GM21619 (cell line): ENCODE measurements at regions not wholly inside any gene's neighbourhood (a gene's known extent, or its start where the extent isn't known, plus 50 kb on each side); places are given as distances from the start of the nearest gene placed in this dataset.

Source experiments
- ATAC-seq: cut with Tn5 transposase; IDR thresholded peaks from one replicate; pipeline ENCODE4 v1.9.1; 2021; ENCODE audit not compliant: unreplicated experiment

DNA sequence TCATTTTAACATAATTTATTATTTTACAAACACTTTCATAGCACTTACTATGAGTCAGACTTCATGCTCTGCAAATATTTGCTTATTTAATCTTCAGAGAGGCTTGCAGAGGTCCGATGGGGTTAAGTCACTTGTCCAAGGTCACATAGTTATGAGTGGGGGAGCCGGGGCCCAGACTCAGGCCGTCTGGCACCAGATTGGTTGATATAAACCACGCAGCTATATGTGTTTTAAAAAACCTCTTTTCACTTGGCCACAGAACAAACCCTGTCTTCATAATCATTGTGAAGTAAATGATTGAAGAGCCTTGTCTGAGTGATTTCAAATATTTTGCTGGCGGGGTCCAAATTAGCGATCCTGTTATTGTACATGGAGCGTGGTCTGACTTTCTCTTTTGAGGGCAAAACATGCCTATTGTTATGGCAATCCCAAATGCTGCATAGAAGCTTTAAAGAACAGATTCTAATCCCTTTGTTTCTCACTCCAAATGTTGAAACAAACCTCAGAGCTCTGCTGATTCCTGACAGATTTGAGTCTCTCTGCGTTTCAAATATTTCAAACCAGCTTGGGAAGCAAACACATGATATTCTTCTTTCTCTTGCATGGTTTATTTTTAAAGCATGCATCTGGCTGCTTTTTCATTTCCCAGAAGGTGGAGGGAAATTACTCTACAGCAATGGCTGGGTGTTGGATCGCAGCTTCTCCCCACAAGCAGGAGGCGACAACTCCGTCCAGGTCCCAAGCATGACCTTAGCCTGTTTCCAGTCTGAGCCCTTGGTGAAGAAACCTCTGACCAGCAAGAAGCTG is 142.4 kb downstream of the DDX1 start:
- ATAC-seq = no peak

GRCh38 chr2:15734674-15735483 is 143.2 kb downstream of the DDX1 start:
- no peak for ATAC-seq

- ATAC-seq = no peak
Measured at GRCh38 chr2:15735484-15736326, 144.0 kb downstream of the DDX1 start.

DNA sequence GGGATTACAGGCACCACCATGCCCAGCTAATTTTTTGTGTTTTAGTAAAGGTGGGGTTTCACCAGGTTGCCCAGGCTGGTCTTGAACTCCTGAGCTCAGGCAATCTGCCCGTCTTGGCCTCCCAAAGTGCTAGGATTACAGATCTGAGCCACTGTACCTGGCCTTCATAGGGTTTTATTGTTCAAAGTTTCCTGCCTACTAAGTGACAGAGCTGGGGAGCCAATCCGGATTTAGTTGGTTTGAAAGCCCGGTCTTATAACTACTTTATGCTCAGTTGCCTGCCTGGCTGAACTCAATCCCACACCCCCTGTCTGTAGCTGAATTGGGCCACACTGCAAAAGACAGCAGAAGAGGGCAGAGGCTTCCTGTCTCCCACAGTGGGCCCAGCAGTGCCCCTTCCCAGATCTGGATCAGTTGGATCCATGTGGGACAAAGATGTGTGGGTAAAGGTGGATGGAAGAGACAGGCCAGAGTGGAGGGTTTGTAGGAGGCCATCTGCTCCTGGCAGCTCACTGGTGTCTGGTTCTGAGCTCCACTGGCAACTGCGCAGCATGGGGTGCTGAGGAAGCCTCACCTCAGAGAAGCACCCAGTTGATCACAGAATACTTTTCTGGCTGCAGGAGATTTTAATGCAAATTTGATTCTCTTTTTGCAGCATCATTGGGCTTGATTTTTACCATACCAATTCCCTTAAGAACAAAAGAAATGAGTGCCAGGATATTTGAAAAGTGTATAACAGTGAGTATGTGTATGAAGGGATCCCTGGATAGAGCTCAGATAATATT is 144.9 kb downstream of the DDX1 start:
- no peak for ATAC-seq

- ATAC-seq = no peak
Measured at GRCh38 chr2:15737314-15738224, 145.9 kb downstream of the DDX1 start.

DNA sequence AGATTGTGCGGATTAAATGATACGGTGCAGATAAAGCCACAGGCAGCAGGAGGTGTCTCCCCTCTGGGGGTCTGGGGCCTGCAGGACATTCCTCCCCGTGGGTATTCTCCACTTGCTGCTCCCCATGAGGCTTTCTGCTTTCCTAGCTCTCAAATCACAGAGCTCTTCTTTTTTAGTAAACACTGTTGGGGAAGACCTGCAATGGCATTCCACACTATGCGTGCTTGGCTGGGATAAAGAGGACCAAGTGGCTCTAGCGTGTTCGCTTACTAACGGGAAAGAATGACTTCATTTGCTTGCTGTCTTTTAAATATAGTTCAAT is 146.5 kb downstream of the DDX1 start:
- ATAC-seq = no peak

DNA sequence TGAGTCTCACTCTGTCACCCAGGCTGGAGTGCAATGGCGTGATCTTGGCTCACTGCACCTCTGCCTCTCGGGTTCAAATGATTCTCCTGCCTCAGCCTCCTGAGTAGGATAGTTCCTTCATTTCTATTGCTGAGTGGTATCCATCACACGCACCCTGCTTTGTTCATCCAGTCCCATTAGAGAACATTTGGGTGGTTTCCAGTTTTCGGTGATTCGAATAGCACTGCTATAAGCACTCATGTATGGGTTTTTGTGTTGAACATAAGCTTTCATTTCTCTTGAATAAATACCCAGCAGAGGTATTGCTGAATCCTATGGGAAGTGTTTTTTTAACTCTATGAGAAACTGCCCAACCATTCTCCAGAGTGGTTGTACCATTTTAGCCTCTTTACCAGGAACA is 147.3 kb downstream of the DDX1 start:
- ATAC-seq = no peak

- no peak for ATAC-seq
Measured at GRCh38 chr2:15744820-15745219, 153.2 kb downstream of the DDX1 start.

- ATAC-seq = no peak
Measured at GRCh38 chr2:15745350-15745749, 153.7 kb downstream of the DDX1 start.

- no peak for ATAC-seq
Measured at GRCh38 chr2:15745907-15746702, 154.4 kb downstream of the DDX1 start.

DNA sequence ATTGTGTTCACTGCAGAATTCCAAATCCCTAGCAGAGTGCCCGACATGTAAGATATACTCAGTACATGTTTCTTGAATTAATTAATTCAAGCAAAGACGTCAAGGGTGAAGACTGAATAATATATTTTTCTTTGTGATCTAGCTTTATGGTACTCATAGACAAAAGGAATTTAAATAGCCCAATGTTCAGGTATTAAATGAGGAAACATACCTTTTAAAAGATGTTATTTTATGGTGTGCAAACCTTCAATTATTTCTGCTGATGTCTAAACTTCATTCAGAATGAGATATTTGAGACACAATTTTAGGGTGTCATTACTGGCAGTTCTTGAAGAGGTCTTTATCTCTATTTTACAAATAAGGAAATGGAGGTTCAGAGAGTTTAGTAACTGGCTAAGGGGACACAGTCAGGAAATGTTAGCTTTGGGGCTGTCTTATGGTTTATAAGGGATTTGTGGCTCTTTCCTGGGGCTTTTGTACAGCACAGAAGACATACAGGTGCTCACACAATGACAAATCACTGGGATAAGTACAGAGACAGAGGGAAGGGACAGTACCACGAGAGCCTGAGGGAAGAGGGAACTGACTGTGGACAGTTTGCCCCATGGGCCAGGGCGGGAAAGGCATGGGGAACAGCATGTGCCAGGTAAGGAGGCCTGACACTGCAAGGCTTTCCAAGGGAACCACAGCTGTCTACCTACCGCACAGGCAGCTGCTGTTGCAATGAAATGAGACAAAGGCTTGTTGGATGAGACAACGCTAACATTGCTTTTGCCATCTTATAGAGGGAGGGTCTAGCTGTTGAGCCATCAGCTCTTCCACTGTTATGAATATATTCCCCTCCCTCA is 155.3 kb downstream of the DDX1 start:
- no peak for ATAC-seq

GRCh38 chr2:15747603-15748471 is 156.2 kb downstream of the DDX1 start:
- no peak for ATAC-seq

- ATAC-seq = no peak
Measured at GRCh38 chr2:15748736-15749323, 157.2 kb downstream of the DDX1 start.

GRCh38 chr2:15749460-15750432 is 158.1 kb downstream of the DDX1 start:
- ATAC-seq = no peak

DNA sequence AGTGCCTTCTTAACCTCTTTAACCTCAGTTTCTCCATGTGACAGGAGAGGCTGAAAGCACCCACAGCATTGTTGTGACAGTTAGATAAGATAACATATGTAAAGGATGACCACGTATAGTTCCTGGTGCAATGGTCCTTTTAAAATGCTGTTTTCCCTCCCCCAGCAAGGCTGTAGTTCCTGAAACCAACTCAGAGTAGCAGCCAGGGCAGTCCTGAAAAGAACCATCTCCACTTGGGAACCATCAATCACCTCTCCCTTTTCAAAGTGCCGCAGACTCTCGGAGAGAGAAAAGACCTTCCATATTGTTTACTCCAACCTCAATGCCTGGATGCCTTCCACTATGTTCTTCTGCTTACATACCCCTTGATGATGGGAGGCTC is 158.8 kb downstream of the DDX1 start:
- ATAC-seq = no peak
